22Rv1 (cell line): ENCODE measurements at regions not wholly inside any gene's neighbourhood (a gene's known extent, or its start where the extent isn't known, plus 50 kb on each side); places are given as distances from the start of the nearest gene placed in this dataset.

Experiments
- ZFX ChIP-seq: fragments of 450-650 bp; IDR thresholded peaks from 2 replicates; pipeline ENCODE4 v1.6.1; 2017; ENCODE audit warnings: antibody characterized with exemption, borderline replicate concordance
- TF ChIP-seq, protein P1 (sequence below): fragments of 450-650 bp; IDR thresholded peaks from 2 replicates; pipeline ENCODE4 v1.5.1; 2017; ENCODE audit warnings: mild to moderate bottlenecking

DNA sequence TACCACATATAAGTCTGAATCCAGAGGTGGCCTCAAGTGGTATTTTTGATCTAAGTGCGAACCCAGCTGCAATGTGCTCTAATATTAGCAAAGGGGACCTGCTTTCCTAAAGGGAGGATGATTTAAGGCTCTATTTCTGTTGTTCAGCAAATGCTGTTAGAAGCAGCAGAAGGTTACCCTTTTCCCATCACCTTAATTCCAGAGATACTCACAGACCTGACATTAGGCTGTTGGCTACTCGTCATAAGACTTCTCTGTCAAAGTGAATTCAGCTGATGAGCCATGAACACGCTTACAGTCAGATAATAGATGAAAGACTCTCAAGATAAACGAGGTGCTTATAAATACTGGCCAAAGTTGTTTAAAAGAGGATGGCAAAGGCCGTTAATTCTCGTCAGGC, 308.7 kb upstream of the DDHD1 start:
- TF ChIP-seq, protein P1, sequence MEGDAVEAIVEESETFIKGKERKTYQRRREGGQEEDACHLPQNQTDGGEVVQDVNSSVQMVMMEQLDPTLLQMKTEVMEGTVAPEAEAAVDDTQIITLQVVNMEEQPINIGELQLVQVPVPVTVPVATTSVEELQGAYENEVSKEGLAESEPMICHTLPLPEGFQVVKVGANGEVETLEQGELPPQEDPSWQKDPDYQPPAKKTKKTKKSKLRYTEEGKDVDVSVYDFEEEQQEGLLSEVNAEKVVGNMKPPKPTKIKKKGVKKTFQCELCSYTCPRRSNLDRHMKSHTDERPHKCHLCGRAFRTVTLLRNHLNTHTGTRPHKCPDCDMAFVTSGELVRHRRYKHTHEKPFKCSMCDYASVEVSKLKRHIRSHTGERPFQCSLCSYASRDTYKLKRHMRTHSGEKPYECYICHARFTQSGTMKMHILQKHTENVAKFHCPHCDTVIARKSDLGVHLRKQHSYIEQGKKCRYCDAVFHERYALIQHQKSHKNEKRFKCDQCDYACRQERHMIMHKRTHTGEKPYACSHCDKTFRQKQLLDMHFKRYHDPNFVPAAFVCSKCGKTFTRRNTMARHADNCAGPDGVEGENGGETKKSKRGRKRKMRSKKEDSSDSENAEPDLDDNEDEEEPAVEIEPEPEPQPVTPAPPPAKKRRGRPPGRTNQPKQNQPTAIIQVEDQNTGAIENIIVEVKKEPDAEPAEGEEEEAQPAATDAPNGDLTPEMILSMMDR = no peak
- no peak for TF ChIP-seq ZFX
